GM20000 (cell line): ENCODE measurements at regions not wholly inside any gene's neighbourhood (a gene's known extent, or its start where the extent isn't known, plus 50 kb on each side); places are given as distances from the start of the nearest gene placed in this dataset.

Experiments used
- DNase-seq: peaks from one replicate; pipeline ENCODE4 v3.0.0; 2012; ENCODE audit warnings: low spot score
- CTCF ChIP-seq: IDR thresholded peaks from 2 replicates; pipeline ENCODE4 v1.5.1; 2012; ENCODE audit warnings: mild to moderate bottlenecking, control low read depth; ENCODE audit errors: extremely low read depth, missing control alignments

- DNase-seq = no peak
Measured at GRCh38 chr3:115279939-115280338, 132.9 kb upstream of the ZBTB20 start.

GRCh38 chr3:115280506-115280905 is 133.4 kb upstream of the ZBTB20 start:
- no peak for TF ChIP-seq CTCF
- DNase-seq = no peak

More at GRCh38 chr3:115279939-115280338, 132.9 kb upstream of the ZBTB20 start:
- TF ChIP-seq CTCF = no peak

- DNase-seq = no peak
- no peak for TF ChIP-seq CTCF
Measured at GRCh38 chr3:115281697-115282675, 134.9 kb upstream of the ZBTB20 start.

GRCh38 chr3:115284980-115285379 is 137.9 kb upstream of the ZBTB20 start:
- no peak for TF ChIP-seq CTCF
- DNase-seq = no peak

- DNase-seq = no peak
- no peak for TF ChIP-seq CTCF
Measured at GRCh38 chr3:115286529-115287197, 139.6 kb upstream of the ZBTB20 start.

GRCh38 chr3:115287198-115287597 is 140.1 kb upstream of the ZBTB20 start:
- TF ChIP-seq CTCF = no peak
- no peak for DNase-seq

- TF ChIP-seq CTCF = no peak
- no peak for DNase-seq
Measured at GRCh38 chr3:115292131-115292530, 145.0 kb upstream of the ZBTB20 start.
